Keratinocyte (primary cell): ENCODE measurements at regions not wholly inside any gene's neighbourhood (a gene's known extent, or its start where the extent isn't known, plus 50 kb on each side); places are given as distances from the start of the nearest gene placed in this dataset.

Experiments used
- CTCF ChIP-seq, 3 experiments: IDR thresholded peaks in 1 of 3; conservative IDR thresholded peaks in 1 of 3; optimal IDR thresholded peaks in 1 of 3; 2 replicates in 2 of 3; 3 replicates in 1 of 3; pipeline versions ENCODE3 to v1.5.1; 2011; ENCODE audit warnings: low read length in 3 of 3, mild to moderate bottlenecking in 3 of 3, moderate library complexity in 2 of 3, control low read depth in 1 of 3, inconsistent platforms in 1 of 3; ENCODE audit not compliant: insufficient read depth in 2 of 3; ENCODE audit errors: extremely low read depth in 1 of 3
- EZH2 ChIP-seq: IDR thresholded peaks from one replicate; pipeline ENCODE4 v1.6.1; 2012; ENCODE audit warnings: inconsistent platforms, mild to moderate bottlenecking, low read length, moderate library complexity

- no peak for TF ChIP-seq CTCF (optimal IDR thresholded peaks at IDR 0.05 in 1 of 3, IDR thresholded peaks at IDR 0.05 in 1 of 3, conservative IDR thresholded peaks at IDR 0.05 in 1 of 3; ENCODE audit: extremely low read depth in 1 of 3, insufficient read depth in 2 of 3, low read length in 3 of 3)
- no peak for TF ChIP-seq EZH2
Measured at GRCh38 chr16:50461400-50461760, 86.8 kb upstream of the NKD1 start.
